ENCODE measurements at regions not wholly inside any gene's neighbourhood (a gene's known extent, or its start where the extent isn't known, plus 50 kb on each side); places are given as distances from the start of the nearest gene placed in this dataset.

DNA sequence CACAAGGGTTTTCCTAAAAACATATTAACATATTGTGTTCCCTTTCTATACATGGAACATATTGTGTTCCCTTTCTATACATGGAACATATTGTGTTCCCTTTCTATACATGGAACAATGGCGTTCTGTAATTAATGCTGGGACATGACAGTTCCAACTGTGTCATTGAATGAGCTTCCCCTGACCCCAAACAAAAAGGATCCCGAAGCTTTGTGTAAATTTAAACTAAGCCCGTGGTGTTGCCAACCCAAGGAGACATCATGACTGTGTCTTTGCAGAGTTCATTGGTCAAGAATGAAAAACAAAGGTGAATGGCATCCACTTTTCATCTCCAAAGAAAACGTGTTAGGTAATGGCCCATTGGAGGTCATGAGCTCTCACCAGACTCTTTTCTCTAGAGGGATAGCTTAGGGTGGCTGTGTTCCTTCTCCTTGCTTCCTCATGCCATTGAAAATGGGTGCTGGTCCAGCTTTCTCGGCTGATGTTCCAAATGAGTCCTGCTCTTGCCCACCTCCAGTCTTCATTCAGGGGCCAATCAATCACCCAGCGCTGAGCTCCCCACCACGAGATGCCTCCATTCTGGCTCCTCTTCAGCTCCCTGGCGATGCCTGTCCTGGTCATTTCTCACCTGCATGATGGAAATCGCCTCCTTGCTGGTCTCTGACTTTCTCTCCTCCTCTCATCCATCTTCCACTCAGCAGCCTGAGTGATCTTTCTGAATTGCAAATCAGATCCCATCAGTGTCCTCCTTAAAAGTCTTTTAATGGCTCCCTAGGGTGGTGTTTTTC lies 156.1 kb downstream of the VRK1 start:
- Histone ChIP-seq H3K79me1 (ENCODE audit: low read length) (no peaks in the 10 kb centered on the region), H2AFZ (ENCODE audit: insufficient read depth, low read length, poor library complexity) (no peak overlapping the region), H4K91ac (ENCODE audit: low read depth, low read length) (no peak overlapping the region), H4K8ac (ENCODE audit: low read depth, low read length) (no peak overlapping the region), H3K27ac (ENCODE audit: low read depth, low read length) (no peak overlapping the region), H3K27me3 (ENCODE audit: insufficient read depth, low read length) (no peaks in the 10 kb centered on the region), H3K79me2 (ENCODE audit: control insufficient read depth, insufficient read depth, low read length, poor library complexity) (no peaks in the 10 kb centered on the region), H2BK120ac (ENCODE audit: insufficient read depth, low read length, poor library complexity) (no peak overlapping the region), H3K18ac (ENCODE audit: low read length) (no peak overlapping the region), H3K4ac (ENCODE audit: low read depth, low read length) (no peak overlapping the region), H3K4me1 (ENCODE audit: control insufficient read depth in 1 of 2, insufficient read depth in 2 of 2, low read length in 2 of 2) (no peaks in the 10 kb centered on the region), H3K23ac (ENCODE audit: low read length) (no peak overlapping the region), H3K9me3 (ENCODE audit: insufficient read depth, low read depth, low read length) (no peaks in the 10 kb centered on the region), H3K4me2 (ENCODE audit: low read length) (no peak overlapping the region), H3K14ac (ENCODE audit: low read length) (no peak overlapping the region), H3K36me3 (ENCODE audit: control insufficient read depth in 1 of 2, insufficient read depth in 2 of 2, low read length in 2 of 2) (no peaks in the 10 kb centered on the region), H4K12ac (ENCODE audit: low read depth, low read length) (no peak overlapping the region), H3K9ac (ENCODE audit: low read length) (no peak overlapping the region), H2BK5ac (ENCODE audit: low read depth, low read length, poor library complexity) (no peak overlapping the region), H2BK12ac (ENCODE audit: low read length) (no peak overlapping the region), H2AK5ac (ENCODE audit: low read length) (no peak overlapping the region), H3K4me3 (ENCODE audit: low read depth, low read length) (no peak overlapping the region)
- no CpG with 5 or more reads among the region's 9 CpGs for WGBS (ENCODE audit: extremely low coverage, insufficient coverage, insufficient read length)
- DNase-seq: no peak

DNA sequence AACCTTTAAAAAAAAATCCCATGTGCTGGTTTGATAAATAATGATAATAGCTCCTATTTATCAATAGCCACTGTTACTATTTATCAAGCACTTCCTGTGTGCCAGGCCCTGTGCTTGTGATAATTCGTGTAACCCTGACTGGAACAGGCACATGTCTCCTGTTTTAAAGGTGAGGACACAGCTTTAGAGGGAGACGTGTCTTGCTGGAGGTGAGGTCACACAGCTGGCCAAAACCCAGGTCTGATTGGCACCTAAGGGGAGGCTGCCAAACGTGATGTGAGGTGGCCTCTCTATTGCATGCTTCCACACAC lies 156.6 kb downstream of the VRK1 start:
- H3K27me3 ChIP-seq (ENCODE audit: insufficient read depth, low read length): no peaks in the 10 kb centered on the region
- no CpG with 5 or more reads among the region's 3 CpGs for WGBS (ENCODE audit: extremely low coverage, insufficient coverage, insufficient read length)
- H4K12ac ChIP-seq (ENCODE audit: low read depth, low read length): no peak overlapping the region

DNA sequence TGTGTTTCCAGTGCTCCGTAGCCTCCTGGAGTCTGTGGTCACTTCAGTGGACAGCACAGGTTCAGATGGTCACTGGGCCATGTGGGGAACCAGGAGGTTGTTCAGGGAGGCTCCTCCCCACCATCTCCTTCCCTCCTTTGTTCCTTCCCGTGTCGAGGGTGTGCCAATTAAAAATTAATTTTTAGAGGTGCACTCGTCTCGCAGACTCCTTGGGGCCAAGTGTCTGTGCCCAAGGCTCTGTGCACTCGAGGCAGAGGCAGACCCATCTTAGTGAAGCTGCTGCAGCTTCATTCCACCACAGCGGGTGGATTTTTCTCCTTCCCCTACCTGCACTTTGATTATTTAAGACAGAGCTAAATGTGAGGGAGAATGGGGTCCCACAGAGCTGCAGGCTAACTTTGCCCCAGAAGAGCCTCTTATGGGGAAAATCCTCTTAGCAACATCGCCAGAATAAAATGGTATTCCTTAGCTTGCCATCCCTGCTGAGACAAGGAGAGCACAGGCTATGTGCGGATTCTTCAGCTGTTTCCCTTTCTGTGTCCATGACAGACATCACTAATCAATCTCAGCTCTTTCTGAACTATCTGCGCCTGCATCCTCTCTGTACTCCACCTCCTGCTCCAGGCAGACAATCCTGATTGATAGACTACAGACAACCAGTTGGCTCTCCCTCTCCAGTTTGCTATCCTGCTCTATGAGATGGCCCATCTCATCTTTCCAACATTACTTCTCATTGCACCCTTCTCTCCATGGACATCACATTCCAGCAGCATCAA lies 159.5 kb downstream of the VRK1 start:
- no peaks in the 10 kb centered on the region for H3K79me2 ChIP-seq (ENCODE audit: control insufficient read depth, insufficient read depth, low read length, poor library complexity)
- WGBS (ENCODE audit: extremely low coverage, insufficient coverage, insufficient read length): no CpG with 5 or more reads among the region's 10 CpGs

More for the DNA sequence above, 156.6 kb downstream of the VRK1 start:
- no peaks in the 10 kb centered on the region for H3K9me3 ChIP-seq (ENCODE audit: insufficient read depth, low read depth, low read length)
- no peak overlapping the region for H2BK5ac ChIP-seq (ENCODE audit: low read depth, low read length, poor library complexity)
- no peak overlapping the region for H3K4me2 ChIP-seq (ENCODE audit: low read length)
- no peak overlapping the region for H3K4me3 ChIP-seq (ENCODE audit: low read depth, low read length)
- H2BK120ac ChIP-seq (ENCODE audit: insufficient read depth, low read length, poor library complexity): no peak overlapping the region
- H3K14ac ChIP-seq (ENCODE audit: low read length): no peak overlapping the region
- H3K4me1 ChIP-seq (ENCODE audit: control insufficient read depth in 1 of 2, insufficient read depth in 2 of 2, low read length in 2 of 2): no peaks in the 10 kb centered on the region
- no peak overlapping the region for H2AK5ac ChIP-seq (ENCODE audit: low read length)
- no peak for DNase-seq
- no peaks in the 10 kb centered on the region for H3K79me1 ChIP-seq (ENCODE audit: low read length)
- no peak overlapping the region for H2AFZ ChIP-seq (ENCODE audit: insufficient read depth, low read length, poor library complexity)
- no peak overlapping the region for H3K18ac ChIP-seq (ENCODE audit: low read length)
- no peak overlapping the region for H3K27ac ChIP-seq (ENCODE audit: low read depth, low read length)
- no peak overlapping the region for H4K8ac ChIP-seq (ENCODE audit: low read depth, low read length)
- no peaks in the 10 kb centered on the region for H3K36me3 ChIP-seq (ENCODE audit: control insufficient read depth in 1 of 2, insufficient read depth in 2 of 2, low read length in 2 of 2)
- no peak overlapping the region for H2BK12ac ChIP-seq (ENCODE audit: low read length)
- no peak overlapping the region for H4K91ac ChIP-seq (ENCODE audit: low read depth, low read length)
- no peaks in the 10 kb centered on the region for H3K79me2 ChIP-seq (ENCODE audit: control insufficient read depth, insufficient read depth, low read length, poor library complexity)
- H3K9ac ChIP-seq (ENCODE audit: low read length): no peak overlapping the region
- peak overlapping the region; percentile 22 for H3K23ac ChIP-seq (ENCODE audit: low read length)
- H3K4ac ChIP-seq (ENCODE audit: low read depth, low read length): no peak overlapping the region

DNA sequence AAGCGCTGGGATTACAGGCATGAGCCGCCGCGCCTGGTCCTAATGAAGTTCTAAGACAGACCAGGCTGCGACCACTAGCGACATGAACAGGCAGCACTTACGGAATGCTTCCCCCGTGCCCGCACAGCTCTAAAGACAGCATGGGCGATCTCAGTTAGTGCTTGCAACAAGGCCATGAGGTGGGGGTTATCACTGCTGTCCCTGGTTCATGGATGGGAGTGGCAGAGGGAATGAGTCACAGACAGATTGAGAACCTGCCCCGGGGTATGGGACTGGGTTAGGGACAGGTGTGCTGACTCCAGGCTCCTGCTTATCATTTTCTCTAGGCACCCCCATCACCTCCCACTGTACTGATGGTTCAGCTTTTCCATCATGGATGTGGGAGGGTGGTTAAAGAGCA lies 160.9 kb downstream of the VRK1 start:
- peak in 1 of 2 donors; percentile 16 for DNase-seq
- WGBS (ENCODE audit: extremely low coverage, insufficient coverage, insufficient read length): no CpG with 5 or more reads among the region's 11 CpGs
- H3K27ac ChIP-seq (ENCODE audit: low read depth, low read length): no peak overlapping the region
- H3K9ac ChIP-seq (ENCODE audit: low read length): no peak overlapping the region
- no peak overlapping the region for H2BK5ac ChIP-seq (ENCODE audit: low read depth, low read length, poor library complexity)
- H2BK12ac ChIP-seq (ENCODE audit: low read length): no peak overlapping the region
- no peak overlapping the region for H3K14ac ChIP-seq (ENCODE audit: low read length)
- H3K4me2 ChIP-seq (ENCODE audit: low read length): no peak overlapping the region
- H3K9me3 ChIP-seq (ENCODE audit: insufficient read depth, low read depth, low read length): peaks cover 5% of the 10 kb centered on the region
- no peak overlapping the region for H2AK5ac ChIP-seq (ENCODE audit: low read length)
- H3K27me3 ChIP-seq (ENCODE audit: insufficient read depth, low read length): no peaks in the 10 kb centered on the region
- no peak overlapping the region for H3K4ac ChIP-seq (ENCODE audit: low read depth, low read length)
- H2BK120ac ChIP-seq (ENCODE audit: insufficient read depth, low read length, poor library complexity): no peak overlapping the region
- no peak overlapping the region for H3K18ac ChIP-seq (ENCODE audit: low read length)
- no peak overlapping the region for H2AFZ ChIP-seq (ENCODE audit: insufficient read depth, low read length, poor library complexity)
- H3K79me1 ChIP-seq (ENCODE audit: low read length): no peaks in the 10 kb centered on the region
- H4K12ac ChIP-seq (ENCODE audit: low read depth, low read length): no peak overlapping the region
- no peaks in the 10 kb centered on the region for H3K4me1 ChIP-seq (ENCODE audit: control insufficient read depth in 1 of 2, insufficient read depth in 2 of 2, low read length in 2 of 2)
- no peaks in the 10 kb centered on the region for H3K36me3 ChIP-seq (ENCODE audit: control insufficient read depth in 1 of 2, insufficient read depth in 2 of 2, low read length in 2 of 2)
- no peaks in the 10 kb centered on the region for H3K79me2 ChIP-seq (ENCODE audit: control insufficient read depth, insufficient read depth, low read length, poor library complexity)
- no peak overlapping the region for H4K91ac ChIP-seq (ENCODE audit: low read depth, low read length)
- H4K8ac ChIP-seq (ENCODE audit: low read depth, low read length): no peak overlapping the region
- H3K23ac ChIP-seq (ENCODE audit: low read length): no peak overlapping the region
- no peak overlapping the region for H3K4me3 ChIP-seq (ENCODE audit: low read depth, low read length)

More for the DNA sequence above, 159.5 kb downstream of the VRK1 start:
- no peaks in the 10 kb centered on the region for H3K79me1 ChIP-seq (ENCODE audit: low read length)
- H4K12ac ChIP-seq (ENCODE audit: low read depth, low read length): no peak overlapping the region
- no peak overlapping the region for H2AFZ ChIP-seq (ENCODE audit: insufficient read depth, low read length, poor library complexity)
- H3K4me3 ChIP-seq (ENCODE audit: low read depth, low read length): no peak overlapping the region
- no peak overlapping the region for H2BK5ac ChIP-seq (ENCODE audit: low read depth, low read length, poor library complexity)
- no peak overlapping the region for H3K23ac ChIP-seq (ENCODE audit: low read length)
- H3K4me1 ChIP-seq (ENCODE audit: control insufficient read depth in 1 of 2, insufficient read depth in 2 of 2, low read length in 2 of 2): no peaks in the 10 kb centered on the region
- H3K18ac ChIP-seq (ENCODE audit: low read length): no peak overlapping the region
- no peak overlapping the region for H3K9ac ChIP-seq (ENCODE audit: low read length)
- no peak overlapping the region for H4K91ac ChIP-seq (ENCODE audit: low read depth, low read length)
- DNase-seq: no peak
- H2BK120ac ChIP-seq (ENCODE audit: insufficient read depth, low read length, poor library complexity): no peak overlapping the region
- H3K4me2 ChIP-seq (ENCODE audit: low read length): no peak overlapping the region
- no peak overlapping the region for H3K27ac ChIP-seq (ENCODE audit: low read depth, low read length)
- H4K8ac ChIP-seq (ENCODE audit: low read depth, low read length): no peak overlapping the region
- no peaks in the 10 kb centered on the region for H3K36me3 ChIP-seq (ENCODE audit: control insufficient read depth in 1 of 2, insufficient read depth in 2 of 2, low read length in 2 of 2)
- H3K4ac ChIP-seq (ENCODE audit: low read depth, low read length): no peak overlapping the region
- H3K27me3 ChIP-seq (ENCODE audit: insufficient read depth, low read length): no peaks in the 10 kb centered on the region
- H2BK12ac ChIP-seq (ENCODE audit: low read length): no peak overlapping the region
- H3K14ac ChIP-seq (ENCODE audit: low read length): no peak overlapping the region
- no peak overlapping the region for H2AK5ac ChIP-seq (ENCODE audit: low read length)
- no peaks in the 10 kb centered on the region for H3K9me3 ChIP-seq (ENCODE audit: insufficient read depth, low read depth, low read length)
